Neural cell (in vitro differentiated cells): ENCODE measurements at regions not wholly inside any gene's neighbourhood (a gene's known extent, or its start where the extent isn't known, plus 50 kb on each side); places are given as distances from the start of the nearest gene placed in this dataset.

ENCODE experiments used
- CTCF ChIP-seq: fragments of 450-650 bp; IDR thresholded peaks from 2 replicates; pipeline ENCODE4 v1.5.1; 2014; ENCODE audit warnings: antibody characterized with exemption, mild to moderate bottlenecking, moderate library complexity; ENCODE audit not compliant: poor library complexity, severe bottlenecking
- EP300 ChIP-seq: fragments of 450-650 bp; conservative IDR thresholded peaks from 2 replicates; pipeline ENCODE4 v1.6.1; 2014; ENCODE audit warnings: antibody characterized with exemption, mild to moderate bottlenecking, moderate library complexity; ENCODE audit not compliant: poor library complexity, severe bottlenecking
- MXI1 ChIP-seq: fragments of 450-650 bp; conservative IDR thresholded peaks from 2 replicates; pipeline ENCODE4 v1.6.1; 2014; ENCODE audit warnings: antibody characterized with exemption, mild to moderate bottlenecking; ENCODE audit not compliant: poor library complexity, severe bottlenecking
- POLR2AphosphoS5 ChIP-seq: IDR thresholded peaks from 2 replicates; pipeline ENCODE4 v1.6.1; 2012
- RAD21 ChIP-seq: fragments of 450-650 bp; conservative IDR thresholded peaks from 2 replicates; pipeline ENCODE4 v1.6.1; 2014; ENCODE audit warnings: antibody characterized with exemption, mild to moderate bottlenecking, moderate library complexity
- TAF1 ChIP-seq: IDR thresholded peaks from 2 replicates; pipeline ENCODE4 v1.6.1; 2012; ENCODE audit warnings: low read depth
- TF ChIP-seq, protein P1 (sequence below): IDR thresholded peaks from 2 replicates; pipeline ENCODE4 v1.6.1; 2012; ENCODE audit warnings: borderline replicate concordance

DNA sequence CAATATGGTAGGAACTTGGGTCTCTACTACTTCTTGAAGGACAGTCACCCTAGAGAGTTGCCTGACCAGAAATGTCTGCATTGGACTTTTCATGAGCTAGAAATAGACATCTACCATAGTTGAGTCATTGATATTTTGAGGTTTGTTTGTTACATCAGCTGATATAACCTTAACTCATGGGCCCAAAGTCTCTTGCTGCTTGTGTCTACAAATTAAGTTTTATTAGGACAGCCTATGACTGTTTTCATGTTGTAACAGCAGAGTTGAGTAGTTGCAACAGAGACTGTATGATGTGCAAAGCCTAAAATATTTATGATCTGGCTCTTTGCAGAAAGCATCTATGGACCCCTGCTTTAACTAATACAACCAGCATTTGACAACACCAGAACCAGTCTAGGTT lies 155.3 kb downstream of the MIAT start:
- TF ChIP-seq CTCF (no peak), EP300 (no peak), MXI1 (no peak), POLR2AphosphoS5 (no peak), TAF1 (no peak), RAD21 (no peak)
- TF ChIP-seq, protein P1, sequence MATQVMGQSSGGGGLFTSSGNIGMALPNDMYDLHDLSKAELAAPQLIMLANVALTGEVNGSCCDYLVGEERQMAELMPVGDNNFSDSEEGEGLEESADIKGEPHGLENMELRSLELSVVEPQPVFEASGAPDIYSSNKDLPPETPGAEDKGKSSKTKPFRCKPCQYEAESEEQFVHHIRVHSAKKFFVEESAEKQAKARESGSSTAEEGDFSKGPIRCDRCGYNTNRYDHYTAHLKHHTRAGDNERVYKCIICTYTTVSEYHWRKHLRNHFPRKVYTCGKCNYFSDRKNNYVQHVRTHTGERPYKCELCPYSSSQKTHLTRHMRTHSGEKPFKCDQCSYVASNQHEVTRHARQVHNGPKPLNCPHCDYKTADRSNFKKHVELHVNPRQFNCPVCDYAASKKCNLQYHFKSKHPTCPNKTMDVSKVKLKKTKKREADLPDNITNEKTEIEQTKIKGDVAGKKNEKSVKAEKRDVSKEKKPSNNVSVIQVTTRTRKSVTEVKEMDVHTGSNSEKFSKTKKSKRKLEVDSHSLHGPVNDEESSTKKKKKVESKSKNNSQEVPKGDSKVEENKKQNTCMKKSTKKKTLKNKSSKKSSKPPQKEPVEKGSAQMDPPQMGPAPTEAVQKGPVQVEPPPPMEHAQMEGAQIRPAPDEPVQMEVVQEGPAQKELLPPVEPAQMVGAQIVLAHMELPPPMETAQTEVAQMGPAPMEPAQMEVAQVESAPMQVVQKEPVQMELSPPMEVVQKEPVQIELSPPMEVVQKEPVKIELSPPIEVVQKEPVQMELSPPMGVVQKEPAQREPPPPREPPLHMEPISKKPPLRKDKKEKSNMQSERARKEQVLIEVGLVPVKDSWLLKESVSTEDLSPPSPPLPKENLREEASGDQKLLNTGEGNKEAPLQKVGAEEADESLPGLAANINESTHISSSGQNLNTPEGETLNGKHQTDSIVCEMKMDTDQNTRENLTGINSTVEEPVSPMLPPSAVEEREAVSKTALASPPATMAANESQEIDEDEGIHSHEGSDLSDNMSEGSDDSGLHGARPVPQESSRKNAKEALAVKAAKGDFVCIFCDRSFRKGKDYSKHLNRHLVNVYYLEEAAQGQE = no peak
